ENCODE measurements at regions not wholly inside any gene's neighbourhood (a gene's known extent, or its start where the extent isn't known, plus 50 kb on each side); places are given as distances from the start of the nearest gene placed in this dataset.

GRCh38 chr13:105783261-105783660, 752.2 kb downstream of the EFNB2 start:
- no peak for DNase-seq

DNA sequence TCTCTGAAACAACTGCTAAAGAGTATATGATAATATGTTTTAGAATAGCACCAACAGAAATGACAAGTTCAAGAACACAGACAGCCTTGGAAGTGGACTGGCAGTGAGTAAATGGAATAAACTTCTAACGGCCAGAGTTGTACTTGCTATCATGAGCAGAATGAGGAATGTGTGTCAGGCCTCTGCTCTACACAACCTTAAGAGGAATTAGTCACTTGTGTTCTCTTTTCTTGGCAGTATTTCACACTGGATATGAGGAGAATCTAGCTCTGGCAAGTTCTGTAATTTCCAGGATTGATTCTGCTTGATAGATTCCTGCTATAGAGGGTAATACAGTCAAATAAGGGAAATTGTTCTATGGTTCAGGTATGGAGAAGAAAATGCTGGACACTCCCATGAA, 757.3 kb downstream of the EFNB2 start:
- Mint-ChIP-seq H3K4me1 (peaks cover 23% of the 10 kb centered on the region), H3K36me3 (ENCODE audit: low read depth) (no peaks in the 10 kb centered on the region), H3K9me3 (no peaks in the 10 kb centered on the region), H3K27ac (no peak overlapping the region), H3K4me3 (no peak overlapping the region), H3K27me3 (ENCODE audit: insufficient read depth) (peaks cover 2% of the 10 kb centered on the region)
- Histone ChIP-seq H3K27ac (ENCODE audit: low read depth, low read length) (no peak overlapping the region), H3K9me3 (ENCODE audit: control insufficient read depth, low read length) (no peaks in the 10 kb centered on the region), H3K9ac (ENCODE audit: extremely low read depth, low read length, poor library complexity, severe bottlenecking) (no peak overlapping the region), H3K4me3 (ENCODE audit: low read length) (no peak overlapping the region), H3K27me3 (ENCODE audit: control insufficient read depth, insufficient read depth, low read length, poor library complexity, severe bottlenecking) (no peaks in the 10 kb centered on the region), H3K4me1 (ENCODE audit: control insufficient read depth, insufficient read depth, low read length) (peaks cover 15% of the 10 kb centered on the region), H3K36me3 (ENCODE audit: control insufficient read depth, insufficient read depth, low read length) (no peaks in the 10 kb centered on the region)
- no peak for TF ChIP-seq CTCF (conservative IDR thresholded peaks at IDR 0.05)
- 92 to 100% methylated on average over 1 of the region's 1 CpG for WGBS, 2 experiments (ENCODE audit: insufficient coverage in 1 of 2, insufficient read length in 1 of 2)
- no peak for DNase-seq

More at GRCh38 chr13:105783261-105783660, 752.2 kb downstream of the EFNB2 start:
- Histone ChIP-seq H3K4me3 (ENCODE audit: low read length) (no peak overlapping the region), H3K9me3 (ENCODE audit: control insufficient read depth, low read length) (no peaks in the 10 kb centered on the region), H3K27ac (ENCODE audit: low read depth, low read length) (no peak overlapping the region), H3K27me3 (ENCODE audit: control insufficient read depth, insufficient read depth, low read length, poor library complexity, severe bottlenecking) (no peaks in the 10 kb centered on the region), H3K4me1 (ENCODE audit: control insufficient read depth, insufficient read depth, low read length) (no peaks in the 10 kb centered on the region), H3K9ac (ENCODE audit: extremely low read depth, low read length, poor library complexity, severe bottlenecking) (no peak overlapping the region), H3K36me3 (ENCODE audit: control insufficient read depth, insufficient read depth, low read length) (no peaks in the 10 kb centered on the region)
- Mint-ChIP-seq H3K4me3 (no peak overlapping the region), H3K27me3 (ENCODE audit: insufficient read depth) (peaks cover 2% of the 10 kb centered on the region), H3K36me3 (ENCODE audit: low read depth) (no peaks in the 10 kb centered on the region), H3K9me3 (no peaks in the 10 kb centered on the region), H3K27ac (no peak overlapping the region), H3K4me1 (peaks cover 7% of the 10 kb centered on the region)
- TF ChIP-seq CTCF (conservative IDR thresholded peaks at IDR 0.05), result no peak
- WGBS, 2 experiments (ENCODE audit: insufficient coverage in 1 of 2, insufficient read length in 1 of 2), result 60% methylated on average over 1 of the region's 1 CpG; no CpG with 5 or more reads in 1 of the 2 experiments

GRCh38 chr13:105774739-105775460, 760.6 kb downstream of the EFNB2 start:
- Histone ChIP-seq H3K9ac (ENCODE audit: extremely low read depth, low read length, poor library complexity, severe bottlenecking) (no peak overlapping the region), H3K9me3 (ENCODE audit: control insufficient read depth, low read length) (no peaks in the 10 kb centered on the region), H3K36me3 (ENCODE audit: control insufficient read depth, insufficient read depth, low read length) (no peaks in the 10 kb centered on the region), H3K4me3 (ENCODE audit: low read length) (no peak overlapping the region), H3K27me3 (ENCODE audit: control insufficient read depth, insufficient read depth, low read length, poor library complexity, severe bottlenecking) (no peaks in the 10 kb centered on the region), H3K4me1 (ENCODE audit: control insufficient read depth, insufficient read depth, low read length) (peaks cover 15% of the 10 kb centered on the region), H3K27ac (ENCODE audit: low read depth, low read length) (no peak overlapping the region)
- Mint-ChIP-seq H3K4me3 (no peak overlapping the region), H3K4me1 (peaks cover 27% of the 10 kb centered on the region), H3K36me3 (ENCODE audit: low read depth) (no peaks in the 10 kb centered on the region), H3K27me3 (ENCODE audit: insufficient read depth) (peaks cover 2% of the 10 kb centered on the region), H3K9me3 (peaks cover 5% of the 10 kb centered on the region), H3K27ac (peak overlapping the region; percentile 12)
- no peak for TF ChIP-seq CTCF (conservative IDR thresholded peaks at IDR 0.05)
- WGBS, 2 experiments (ENCODE audit: insufficient coverage in 1 of 2, insufficient read length in 1 of 2), result 78 to 100% methylated on average over 2 to 7 of the region's 7 CpGs
- peak; percentile 55 for DNase-seq

Data from endodermal cell (in vitro differentiated cells).